Stimulated activated CD4-positive, alpha-beta T cell treated with anti-CD3 and anti-CD28 coated beads, Interleukin-1b, Interleukin-23, amount 100 ng/mL, for 48 hours (primary cell): ENCODE measurements at regions not wholly inside any gene's neighbourhood (a gene's known extent, or its start where the extent isn't known, plus 50 kb on each side); places are given as distances from the start of the nearest gene placed in this dataset.
A peak's percentile ranks its signal among the peaks of the same experiment; 100 is the strongest.
"Not testable (repeated sequence)": the region's sequence is repeated elsewhere in the genome, so short reads cannot be mapped to it uniquely, and the experiment has no call there.

ENCODE experiments used
- DNase-seq: peaks from one replicate; pipeline ENCODE4 v3.0.0-alpha.2; 2020

GRCh38 chr10:37067576-37067975 is 57.8 kb upstream of the ANKRD30A start:
- no peak for DNase-seq

GRCh38 chr10:37062296-37062695 is 63.1 kb upstream of the ANKRD30A start:
- DNase-seq = not testable (repeated sequence)

- DNase-seq = no peak
Measured at GRCh38 chr10:37057261-37057660, 68.1 kb upstream of the ANKRD30A start.

GRCh38 chr10:37053476-37053875 is 71.9 kb upstream of the ANKRD30A start:
- DNase-seq = no peak

- DNase-seq = not testable (repeated sequence)
Measured at GRCh38 chr10:37049982-37050381, 75.4 kb upstream of the ANKRD30A start.

GRCh38 chr10:37044319-37044718 is 81.1 kb upstream of the ANKRD30A start:
- not testable (repeated sequence) for DNase-seq

GRCh38 chr10:37035853-37036252 is 89.5 kb upstream of the ANKRD30A start:
- no peak for DNase-seq

GRCh38 chr10:37015498-37015897 is 109.9 kb upstream of the ANKRD30A start:
- DNase-seq = no peak

GRCh38 chr10:37010741-37011140 is 114.7 kb upstream of the ANKRD30A start:
- DNase-seq = no peak

GRCh38 chr10:37008276-37008675 is 117.1 kb upstream of the ANKRD30A start:
- not testable (repeated sequence) for DNase-seq

- no peak for DNase-seq
Measured at GRCh38 chr10:37003126-37003525, 122.3 kb upstream of the ANKRD30A start.

GRCh38 chr10:36995806-36996205 is 129.6 kb upstream of the ANKRD30A start:
- not testable (repeated sequence) for DNase-seq

GRCh38 chr10:36994886-36995285 is 130.5 kb upstream of the ANKRD30A start:
- no peak for DNase-seq

- DNase-seq = no peak
Measured at GRCh38 chr10:36989233-36989632, 136.2 kb upstream of the ANKRD30A start.

- no peak for DNase-seq
Measured at GRCh38 chr10:36946598-36946997, 178.8 kb upstream of the ANKRD30A start.

- DNase-seq = no peak
Measured at GRCh38 chr10:36943544-36943943, 181.9 kb upstream of the ANKRD30A start.

- no peak for DNase-seq
Measured at GRCh38 chr10:36942616-36943015, 182.8 kb upstream of the ANKRD30A start.

- no peak for DNase-seq
Measured at GRCh38 chr10:36903040-36903439, 222.4 kb upstream of the ANKRD30A start.

- no peak for DNase-seq
Measured at GRCh38 chr10:36899652-36900051, 225.7 kb upstream of the ANKRD30A start.

GRCh38 chr10:36888925-36889573 is 236.3 kb upstream of the ANKRD30A start:
- peak; percentile 56 for DNase-seq

GRCh38 chr10:36886303-36886891 is 239.0 kb upstream of the ANKRD30A start:
- no peak for DNase-seq

- DNase-seq = no peak
Measured at GRCh38 chr10:36885746-36886145, 239.7 kb upstream of the ANKRD30A start.

GRCh38 chr10:36882781-36883180 is 242.6 kb upstream of the ANKRD30A start:
- no peak for DNase-seq

- DNase-seq = no peak
Measured at GRCh38 chr10:36880898-36881297, 244.5 kb upstream of the ANKRD30A start.
